Activated CD4-positive, alpha-beta T cell treated with anti-CD3 and anti-CD28 coated beads, Interleukin-10, Interleukin-2, amounts not matched to agents 100 ng/mL and 50 ng/mL, durations not matched to agents 16 hours and 8 hours (primary cell): ENCODE measurements at regions not wholly inside any gene's neighbourhood (a gene's known extent, or its start where the extent isn't known, plus 50 kb on each side); places are given as distances from the start of the nearest gene placed in this dataset.
"Not testable (repeated sequence)": the region's sequence is repeated elsewhere in the genome, so short reads cannot be mapped to it uniquely, and the experiment has no call there.

ENCODE experiments used
- DNase-seq: peaks from one replicate; pipeline ENCODE4 v3.0.0-alpha.2; 2020

DNA sequence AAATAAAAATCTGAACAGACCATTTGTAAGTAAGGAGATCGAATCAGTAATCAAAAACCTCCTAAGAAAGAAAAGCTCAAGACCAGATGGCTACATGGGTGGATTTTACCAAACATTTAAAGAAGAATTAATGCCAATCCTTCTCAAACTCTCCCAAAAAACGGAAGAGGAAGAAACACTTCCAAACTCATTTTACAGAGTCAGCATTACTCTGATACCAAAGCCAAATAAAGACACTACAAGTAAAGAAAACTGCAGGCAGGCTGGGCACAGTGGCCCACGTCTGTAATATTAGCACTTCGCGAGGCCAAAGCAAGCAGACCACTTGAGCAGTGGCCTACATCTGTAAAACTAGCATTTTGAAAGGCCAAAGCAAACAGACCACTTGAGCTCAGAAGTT, 159.8 kb downstream of the DPY19L2 start:
- no peak for DNase-seq

DNA sequence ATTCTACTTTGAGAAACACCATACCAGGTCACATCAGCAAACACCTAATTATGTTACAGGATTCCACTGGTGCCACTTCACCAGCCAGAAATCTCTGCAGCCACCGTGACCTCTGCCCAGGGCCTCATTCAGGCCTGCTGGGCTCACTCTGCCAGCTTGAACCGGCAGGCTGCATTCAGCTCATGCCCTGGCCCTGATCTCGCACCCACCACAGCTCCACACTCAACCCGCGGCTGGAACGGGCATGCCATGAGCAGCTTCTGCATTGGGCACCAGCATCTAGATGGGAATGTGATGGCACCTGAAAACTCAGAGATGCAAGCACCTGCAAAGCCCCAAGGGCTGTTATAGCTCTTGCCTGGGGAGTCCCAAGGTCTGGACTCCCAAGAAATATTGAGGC, 168.7 kb downstream of the DPY19L2 start:
- DNase-seq = no peak

DNA sequence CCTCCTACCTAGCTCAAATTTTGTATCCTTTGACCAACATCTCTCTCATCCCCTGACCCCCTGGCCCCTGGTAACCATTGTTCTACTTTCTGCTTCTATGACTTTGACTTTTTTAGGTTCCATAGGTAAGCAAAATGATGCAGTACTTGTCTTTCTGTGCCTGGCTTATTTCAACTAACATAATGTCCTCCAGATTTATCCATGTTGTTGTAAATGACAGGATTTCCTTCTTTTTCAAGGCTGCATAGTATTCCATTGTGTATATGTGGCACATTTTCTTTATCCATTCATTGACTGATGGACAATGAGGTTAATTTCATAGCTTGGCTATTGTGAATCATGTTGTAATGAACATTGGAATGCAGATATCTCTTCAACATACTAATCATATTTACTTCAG, 170.1 kb downstream of the DPY19L2 start:
- no peak for DNase-seq

DNA sequence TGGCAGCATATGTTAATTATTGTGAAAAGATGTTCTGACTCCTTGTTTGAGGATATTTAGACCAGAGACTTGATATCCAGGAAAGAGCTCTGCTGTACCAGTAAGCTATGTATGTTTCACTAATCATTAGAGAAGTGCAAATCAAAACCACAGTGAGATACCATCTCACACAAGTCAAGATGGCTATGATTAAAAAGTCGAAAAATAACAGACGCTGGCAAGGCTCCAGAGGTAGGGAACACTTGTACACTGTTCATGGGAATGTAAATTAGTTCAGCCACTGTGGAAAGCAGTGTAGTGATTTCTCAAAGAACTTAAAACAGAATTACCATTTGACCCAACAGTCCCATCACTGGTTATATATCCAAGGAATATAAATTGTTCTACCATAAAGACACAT, 171.6 kb downstream of the DPY19L2 start:
- no peak for DNase-seq

DNA sequence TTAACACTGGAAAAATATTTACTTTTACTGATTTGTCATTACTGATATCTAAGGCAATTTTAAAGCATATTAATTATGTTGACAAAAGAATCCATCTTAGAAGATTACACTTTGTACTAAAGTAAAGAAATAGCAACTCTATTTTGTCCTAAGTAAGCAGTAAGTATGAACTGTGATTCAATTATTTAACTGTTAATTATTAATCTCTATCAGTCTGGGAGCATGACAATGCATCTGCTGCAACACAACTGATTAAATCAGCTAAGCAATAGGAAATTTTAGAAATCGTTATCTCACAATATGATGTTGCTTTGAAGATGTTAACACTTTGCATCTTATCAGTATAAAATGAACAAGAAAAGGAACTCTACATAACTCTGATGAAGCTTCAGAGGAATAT, 172.3 kb downstream of the DPY19L2 start:
- no peak for DNase-seq

DNA sequence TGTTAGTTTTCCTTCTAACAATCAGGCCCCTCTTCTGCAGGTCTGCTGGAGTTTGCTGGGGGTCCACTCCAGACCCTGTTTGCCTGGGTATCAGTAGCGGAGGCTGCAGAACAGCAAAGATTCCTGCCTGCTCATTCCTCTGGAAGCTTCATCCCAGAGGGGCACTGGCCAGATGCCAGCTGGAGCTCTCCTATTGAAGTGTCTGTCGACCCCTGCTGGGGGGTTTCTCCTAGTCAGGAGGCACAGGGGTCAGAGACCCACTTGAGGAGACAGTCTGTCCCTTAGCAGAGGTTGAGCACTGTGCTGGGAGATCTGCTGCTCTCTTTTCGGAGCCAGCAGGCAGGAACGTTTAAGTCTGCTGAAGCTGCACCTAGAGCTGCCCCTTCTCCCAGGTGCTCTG, 174.9 kb downstream of the DPY19L2 start:
- not testable (repeated sequence) for DNase-seq

DNA sequence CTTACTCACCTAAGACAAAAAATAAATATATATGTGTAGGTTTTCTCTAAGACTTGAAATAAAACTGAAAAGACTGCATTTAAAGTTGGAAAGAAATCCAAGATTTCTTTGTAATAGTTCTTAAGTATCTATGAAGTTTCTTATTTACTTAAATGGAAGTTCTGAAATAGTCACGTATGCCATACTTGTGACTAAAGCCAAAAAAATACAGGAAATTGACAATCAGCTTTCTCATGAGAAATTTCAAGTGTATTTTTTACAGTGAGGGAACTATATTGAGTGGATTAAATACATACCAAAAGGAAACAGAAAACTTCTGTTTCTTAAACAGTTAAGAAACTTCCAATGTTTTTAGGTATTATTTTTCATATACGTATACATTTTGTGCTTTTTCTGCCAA, 188.1 kb downstream of the DPY19L2 start:
- no peak for DNase-seq

DNA sequence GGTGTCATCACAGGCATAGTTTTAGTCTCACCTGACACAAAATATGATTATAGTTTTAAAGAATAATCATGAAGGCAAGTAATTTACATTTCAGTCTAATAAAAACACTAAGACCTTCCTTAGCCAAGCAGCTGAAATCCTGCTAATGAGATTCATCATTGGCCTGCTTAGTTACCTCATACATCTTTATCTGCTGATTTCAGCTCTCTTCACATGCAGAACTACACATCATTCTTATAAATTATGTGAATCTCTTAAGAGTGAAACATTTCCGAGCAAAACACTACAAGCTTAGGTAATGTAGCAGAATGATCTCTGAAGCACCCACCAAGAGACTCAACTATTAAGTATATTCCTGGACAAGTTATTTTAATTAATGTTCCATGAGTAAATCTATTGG, 198.1 kb downstream of the DPY19L2 start:
- DNase-seq = no peak

DNA sequence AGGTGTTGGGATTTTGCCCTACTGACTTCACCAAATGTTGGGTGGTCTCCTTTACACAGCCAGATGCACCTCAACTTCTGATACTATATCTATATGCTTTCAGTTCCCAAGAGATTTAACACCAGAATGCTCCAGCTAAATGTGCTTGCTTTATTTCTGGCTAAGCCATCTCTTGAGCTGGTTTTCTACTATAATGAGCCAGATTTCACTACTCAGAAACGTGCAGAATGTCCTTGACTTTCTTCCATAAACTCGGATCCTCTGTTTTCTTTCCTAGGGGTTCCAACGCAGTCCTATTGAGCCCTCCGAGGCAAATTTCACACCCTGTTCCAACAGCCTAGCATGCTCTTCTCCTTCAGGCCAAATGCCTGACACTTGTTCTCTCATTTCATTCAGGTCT, 200.3 kb downstream of the DPY19L2 start:
- DNase-seq = no peak

DNA sequence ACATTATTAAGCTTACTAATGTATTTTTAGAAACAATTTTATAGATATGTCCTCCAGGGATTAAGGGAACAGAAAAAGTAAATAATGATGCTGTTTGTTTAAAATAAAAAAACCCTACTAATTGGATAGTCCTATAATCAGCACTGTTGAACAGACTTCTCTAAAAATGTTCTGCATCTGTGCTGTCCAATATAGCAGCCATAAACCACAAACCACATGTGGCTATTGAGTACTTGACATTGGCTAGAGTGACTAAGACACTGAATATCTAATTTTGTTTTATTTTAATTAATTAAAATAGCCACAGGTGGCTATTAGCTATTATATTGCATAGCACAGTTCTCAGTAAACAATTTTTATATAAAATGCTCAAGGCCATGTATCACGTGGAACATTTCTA, 210.4 kb downstream of the DPY19L2 start:
- no peak for DNase-seq

DNA sequence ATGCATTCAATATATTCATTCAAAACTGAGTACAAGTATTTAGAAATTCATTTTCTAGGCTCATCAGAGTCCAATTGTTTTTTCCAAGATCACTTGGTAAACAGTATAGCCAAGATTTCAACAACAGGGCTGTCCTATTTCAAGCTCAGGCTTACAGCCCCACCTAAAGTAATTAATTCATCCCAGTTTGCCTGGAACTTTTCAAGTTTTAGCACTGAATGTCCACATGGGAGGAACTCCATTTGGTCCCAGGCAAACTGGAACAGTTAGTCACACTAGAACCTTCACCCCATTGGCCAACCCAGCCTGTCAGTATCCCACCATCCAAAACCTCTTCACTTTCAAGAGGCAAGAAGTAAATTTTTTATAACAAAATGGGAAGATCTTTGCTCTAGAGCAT, 210.9 kb downstream of the DPY19L2 start:
- no peak for DNase-seq

DNA sequence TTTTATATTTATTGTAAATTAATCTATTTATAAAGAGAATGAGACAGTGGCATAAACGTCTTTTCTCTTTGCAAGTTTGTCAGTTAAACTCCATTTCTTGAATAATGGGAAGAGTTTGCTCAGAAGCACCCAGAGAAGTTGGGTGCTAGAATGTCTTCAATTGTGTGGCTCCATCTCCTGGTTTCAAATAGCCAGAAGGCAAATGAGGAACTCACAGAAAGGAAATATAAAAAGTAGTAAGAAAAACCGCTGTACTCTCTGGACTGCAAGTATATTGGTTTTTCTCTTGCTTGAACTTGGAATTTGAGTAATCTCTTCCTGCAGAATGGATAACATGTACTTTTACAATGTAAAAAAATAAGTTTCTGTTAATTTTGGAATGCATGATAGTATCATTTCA, 217.5 kb downstream of the DPY19L2 start:
- no peak for DNase-seq

DNA sequence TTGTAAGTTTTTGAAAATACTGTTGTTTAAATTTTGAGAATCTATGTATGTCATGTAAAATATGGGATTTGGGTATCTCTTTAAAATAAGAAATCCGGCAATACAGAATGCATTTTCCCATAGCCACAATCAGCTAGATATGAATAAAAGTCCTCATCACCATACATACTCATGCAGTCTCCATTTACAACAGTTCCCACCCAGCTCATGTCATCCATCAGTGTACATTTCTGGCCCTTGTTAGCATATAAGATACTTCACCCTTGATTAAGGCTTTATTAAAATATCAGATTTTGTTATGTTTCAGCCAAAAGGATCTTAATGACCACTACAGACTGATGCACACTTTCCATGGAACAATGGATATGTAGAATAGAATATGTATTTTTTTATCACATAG, 218.0 kb downstream of the DPY19L2 start:
- DNase-seq = no peak

DNA sequence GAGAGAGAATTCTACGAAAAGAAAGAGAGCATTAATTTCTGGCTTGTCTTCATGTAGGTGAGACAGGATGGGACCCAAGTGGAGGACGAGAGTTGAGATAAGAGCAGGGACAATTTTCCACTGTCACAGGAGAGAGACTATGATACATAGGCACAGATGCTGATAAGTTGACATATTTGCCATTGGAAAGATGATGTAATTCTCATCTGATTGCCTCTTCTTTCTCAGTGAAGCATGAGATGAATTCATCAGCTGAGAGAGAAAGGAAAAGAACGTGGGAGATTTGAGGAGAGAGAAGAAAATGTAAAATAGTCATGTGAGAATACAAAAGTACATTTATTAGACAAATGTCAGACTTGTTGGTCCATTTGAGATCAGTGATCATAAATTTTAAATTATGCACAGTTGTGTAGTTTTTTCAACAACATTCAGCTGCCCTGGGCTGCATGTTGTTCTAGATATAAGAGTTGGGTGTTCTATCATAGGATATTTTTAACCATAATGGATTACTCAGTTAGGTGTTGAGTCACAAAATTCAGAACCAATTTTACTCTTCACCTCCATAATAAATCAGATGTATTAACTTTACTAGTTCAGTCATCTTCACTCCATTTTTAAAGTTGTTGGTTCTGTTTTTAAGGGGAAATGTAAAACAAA, 222.9 kb downstream of the DPY19L2 start:
- no peak for DNase-seq

DNA sequence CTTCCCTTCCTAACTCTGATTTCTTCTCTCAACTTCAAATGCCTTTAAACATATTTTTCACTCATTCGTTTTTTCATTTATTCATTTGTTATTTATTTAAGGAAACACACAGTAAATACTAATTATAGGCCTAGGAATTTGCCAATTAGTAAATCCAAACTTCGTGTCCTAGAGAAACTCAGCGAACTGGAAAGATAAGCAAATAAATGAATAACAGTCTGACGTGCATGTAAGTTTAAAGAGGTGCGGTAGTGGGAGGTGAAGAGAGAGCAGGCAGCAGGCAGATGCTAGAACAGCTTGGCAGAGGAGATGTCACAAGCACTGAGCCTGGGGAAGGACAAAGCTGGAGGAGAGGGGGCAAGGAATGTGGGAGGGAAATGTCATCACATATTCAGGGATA, 228.2 kb downstream of the DPY19L2 start:
- no peak for DNase-seq

DNA sequence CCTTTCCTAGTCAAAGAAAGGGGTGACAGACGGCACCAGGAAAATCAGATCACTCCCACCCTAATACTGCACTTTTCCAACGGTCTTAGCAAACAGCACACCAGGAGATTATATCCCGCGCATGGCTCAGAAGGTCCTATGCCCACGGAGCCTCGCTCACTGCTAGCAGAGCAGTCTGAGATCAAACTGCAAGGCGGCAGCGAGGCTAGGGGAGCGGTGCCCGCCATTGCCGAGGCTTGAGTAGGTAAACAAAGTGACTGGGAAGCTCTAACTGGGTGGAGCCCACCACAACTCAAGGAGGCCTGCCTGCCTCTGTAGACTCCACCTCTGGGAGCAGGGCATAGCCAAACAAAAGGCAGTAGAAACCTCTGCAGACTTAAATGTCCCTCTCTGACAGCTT, 233.9 kb downstream of the DPY19L2 start:
- DNase-seq = not testable (repeated sequence)

DNA sequence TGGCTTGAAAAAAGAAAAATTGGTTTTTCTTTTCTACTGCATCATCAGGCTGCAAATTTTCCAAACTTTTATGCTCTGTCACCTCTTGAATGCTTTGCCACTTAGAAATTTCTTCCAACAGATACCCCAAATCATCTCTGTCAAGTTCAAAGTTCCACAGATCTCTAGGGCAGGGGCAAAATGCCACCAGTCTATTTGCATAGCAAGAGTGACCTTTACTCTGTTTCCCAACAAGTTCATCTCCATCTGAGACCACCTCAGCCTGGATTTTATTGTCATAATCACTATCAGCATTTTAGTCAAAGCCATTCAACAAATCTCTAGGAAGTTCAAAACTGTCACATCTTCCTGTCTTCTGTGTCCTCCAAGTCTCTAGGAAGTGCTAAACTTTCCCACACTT, 240.3 kb downstream of the DPY19L2 start:
- not testable (repeated sequence) for DNase-seq

DNA sequence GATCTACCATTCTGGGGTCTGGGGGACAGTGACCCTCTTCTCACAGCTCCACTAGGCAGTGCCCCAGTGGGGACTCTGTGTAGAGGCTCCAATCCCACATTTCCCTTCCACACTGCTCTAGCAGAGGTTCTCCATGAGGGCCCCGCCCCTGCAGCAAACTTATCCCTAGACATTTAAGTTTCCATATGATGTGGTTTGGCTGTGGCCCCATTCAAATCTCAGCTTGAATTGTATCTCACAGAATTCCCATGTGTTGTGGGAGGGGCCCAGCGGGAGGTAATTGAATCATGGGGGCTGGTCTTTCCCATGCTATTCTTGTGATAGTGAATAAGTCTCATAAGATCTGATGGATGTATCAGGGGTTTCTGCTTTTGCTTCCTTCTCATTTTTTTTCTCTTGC, 241.3 kb downstream of the DPY19L2 start:
- DNase-seq = not testable (repeated sequence)

DNA sequence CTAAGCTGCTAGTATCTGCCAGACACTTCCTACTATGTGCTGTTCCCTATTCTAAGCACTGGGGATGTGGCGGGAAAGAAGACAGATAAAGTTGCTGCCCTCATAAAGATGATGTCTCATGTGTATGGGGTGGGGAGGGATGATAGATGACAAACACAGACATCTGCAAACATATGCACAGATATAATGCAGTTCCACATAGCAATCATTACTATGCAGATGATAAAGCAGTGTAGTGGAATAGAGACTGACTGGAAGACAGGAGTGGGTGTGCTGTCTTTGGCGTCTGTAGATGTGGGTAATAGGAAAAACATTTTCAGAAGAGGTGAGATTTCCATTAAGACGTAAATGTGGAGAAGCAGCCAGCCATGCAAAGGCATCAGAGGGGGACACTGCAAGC, 243.6 kb downstream of the DPY19L2 start:
- no peak for DNase-seq

DNA sequence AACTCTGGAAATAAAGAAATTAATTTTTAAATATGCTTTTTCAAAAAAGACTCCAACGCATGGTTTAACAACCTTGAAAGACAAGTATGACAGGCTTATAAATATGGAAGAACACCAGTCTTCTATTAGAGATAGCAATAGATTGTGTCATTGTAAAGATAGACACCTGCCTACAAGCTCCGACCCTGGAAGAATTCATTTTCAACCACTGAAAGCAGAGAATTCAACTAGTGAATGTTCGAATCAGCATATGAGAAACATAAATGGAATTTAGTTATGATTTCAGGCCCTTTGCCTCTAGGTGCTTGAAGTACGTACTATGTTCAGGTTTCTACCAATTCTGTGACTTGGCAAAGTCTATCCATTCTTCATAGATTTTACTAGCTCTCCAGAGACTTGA, 244.5 kb downstream of the DPY19L2 start:
- no peak for DNase-seq

DNA sequence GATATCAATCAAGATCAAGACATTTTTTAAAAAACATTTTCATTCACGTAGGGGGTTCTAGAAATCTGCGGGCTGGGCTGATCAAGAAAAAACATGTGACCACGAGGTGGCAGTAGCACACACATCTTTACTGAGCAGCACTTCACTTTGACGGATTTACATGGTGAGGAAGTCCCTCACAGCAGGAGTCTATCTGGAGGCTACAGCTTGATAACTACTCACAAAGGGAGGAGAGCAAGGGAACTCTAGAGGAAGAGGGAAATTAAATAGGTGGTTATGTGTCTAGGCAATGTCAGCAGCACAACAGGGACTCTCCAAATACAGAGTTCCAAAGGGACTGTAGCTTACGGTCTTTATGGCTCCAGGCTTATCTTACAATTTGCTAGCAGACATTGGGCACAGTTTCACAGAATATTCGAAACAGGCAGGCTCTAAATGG, 248.1 kb downstream of the DPY19L2 start:
- DNase-seq = peak; percentile 52

DNA sequence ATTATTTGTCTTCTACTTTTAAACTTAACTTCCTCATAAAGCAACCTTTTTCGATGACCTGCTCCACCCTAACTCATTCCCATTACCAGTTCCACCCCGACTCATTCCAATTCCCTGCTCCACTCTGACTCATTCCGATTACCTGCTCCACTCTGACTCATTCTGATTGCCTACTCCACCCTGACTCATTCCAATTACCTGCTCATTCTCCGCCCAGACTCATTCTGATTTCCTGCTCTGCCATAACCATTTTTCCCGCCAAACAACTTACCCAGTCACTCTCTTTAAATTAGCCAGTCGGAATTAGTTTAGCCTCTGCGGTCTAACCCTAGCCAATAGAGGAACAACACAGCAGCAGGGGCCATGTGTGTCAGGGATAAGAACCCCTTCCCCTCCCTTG, 249.1 kb downstream of the DPY19L2 start:
- no peak for DNase-seq

DNA sequence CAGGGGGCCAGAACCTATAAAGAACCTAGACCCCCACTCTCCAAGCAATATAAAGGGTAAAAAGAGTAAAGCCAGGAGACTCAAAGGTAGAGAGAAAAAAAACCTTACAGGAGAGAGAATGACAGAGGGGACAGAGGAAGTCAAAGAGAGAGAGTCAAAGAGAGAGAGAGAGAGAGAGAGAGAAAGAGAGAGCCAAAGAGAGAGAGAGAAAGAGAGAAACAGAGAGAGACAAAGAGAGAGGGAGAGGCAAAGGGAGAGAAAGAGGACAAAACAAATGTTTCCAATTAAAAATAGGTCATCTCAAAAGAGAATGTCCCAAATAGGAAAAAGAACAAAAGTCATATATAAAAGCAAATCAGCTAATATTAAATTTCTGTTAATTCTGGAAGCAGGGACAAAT, 251.5 kb downstream of the DPY19L2 start:
- no peak for DNase-seq

DNA sequence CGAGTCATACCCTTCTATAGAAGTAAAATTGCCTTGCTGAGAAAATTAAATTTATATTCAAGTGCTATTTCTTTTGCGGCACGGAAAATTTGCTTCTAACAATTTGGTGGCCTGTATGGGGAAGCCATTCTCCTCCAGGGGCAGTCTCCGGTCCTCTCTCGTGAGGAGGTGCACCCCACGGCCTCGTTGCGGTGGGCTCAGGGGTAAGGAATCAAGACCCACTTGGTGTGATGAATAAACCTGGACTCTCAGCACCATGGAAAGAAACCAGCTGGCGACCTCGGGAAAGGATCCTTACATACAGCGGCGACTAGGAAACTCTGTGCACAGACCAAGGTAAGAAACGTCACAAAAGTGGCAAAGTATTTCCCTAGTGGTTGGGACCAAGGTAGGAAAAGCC, 252.9 kb downstream of the DPY19L2 start:
- DNase-seq = no peak

DNA sequence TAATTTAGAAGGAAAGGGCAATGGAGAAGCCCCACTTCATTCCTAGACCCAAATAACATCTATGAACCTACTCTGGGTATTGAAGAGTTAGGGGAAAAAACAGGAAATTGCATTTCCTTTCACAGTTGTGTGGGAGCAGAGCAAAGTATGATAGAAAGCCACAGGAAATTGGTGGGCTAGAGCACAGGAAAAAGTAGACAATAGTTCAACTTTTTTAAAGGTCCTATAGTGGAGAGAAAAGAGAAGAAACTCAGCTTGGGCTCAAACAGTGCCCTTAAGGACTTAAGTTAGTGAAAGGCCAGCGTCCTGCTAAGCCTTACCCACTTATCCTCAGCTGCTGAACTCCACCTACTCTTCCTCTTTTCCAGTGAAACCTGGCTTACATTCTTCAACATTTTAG, 258.1 kb downstream of the DPY19L2 start:
- no peak for DNase-seq

DNA sequence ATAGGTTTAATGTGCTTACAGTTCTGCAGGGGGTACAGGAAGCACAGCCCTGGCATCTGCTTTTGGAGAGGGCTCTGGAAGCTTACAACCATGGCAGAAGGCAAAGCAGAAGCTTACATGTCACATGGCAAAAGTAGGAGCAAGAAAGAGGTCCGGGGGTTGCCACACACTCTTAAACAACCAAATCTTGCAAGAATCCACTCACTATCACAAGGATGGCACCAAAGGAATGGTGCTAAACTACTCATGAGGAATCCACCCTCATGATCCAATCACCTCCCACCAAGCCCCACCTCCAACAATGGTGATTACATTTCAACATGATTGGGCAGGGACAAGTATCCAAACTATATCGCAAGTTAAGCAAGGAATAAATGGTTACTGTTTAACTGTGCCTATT, 255.8 kb upstream of the AVPR1A start:
- no peak for DNase-seq
